LNCAP (cell line): ENCODE measurements at regions not wholly inside any gene's neighbourhood (a gene's known extent, or its start where the extent isn't known, plus 50 kb on each side); places are given as distances from the start of the nearest gene placed in this dataset.

Experiments
- CTCF ChIP-seq: fragments of 450-650 bp; IDR thresholded peaks from 2 replicates; pipeline ENCODE4 v1.5.1; 2017; ENCODE audit warnings: mild to moderate bottlenecking

DNA sequence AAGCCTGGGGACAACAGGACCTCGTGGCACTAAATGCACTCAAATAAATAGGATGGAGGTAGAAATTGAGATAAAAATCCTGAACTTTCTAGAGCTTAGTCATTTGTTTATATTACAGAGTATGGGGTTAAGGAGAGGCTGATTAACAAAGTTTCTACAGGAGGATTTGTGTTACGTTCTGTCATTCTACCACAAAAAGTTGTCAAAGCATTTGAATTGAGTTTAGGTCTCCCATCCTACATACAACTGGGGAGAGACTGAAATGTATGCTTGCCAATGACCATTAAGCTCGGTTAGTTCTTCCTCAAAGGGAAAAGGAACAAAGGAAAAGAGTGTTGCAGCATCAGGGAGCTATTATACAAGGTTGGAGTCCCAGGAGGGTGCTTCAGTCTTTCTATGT lies 597.9 kb downstream of the COL12A1 start:
- TF ChIP-seq CTCF: no peak

DNA sequence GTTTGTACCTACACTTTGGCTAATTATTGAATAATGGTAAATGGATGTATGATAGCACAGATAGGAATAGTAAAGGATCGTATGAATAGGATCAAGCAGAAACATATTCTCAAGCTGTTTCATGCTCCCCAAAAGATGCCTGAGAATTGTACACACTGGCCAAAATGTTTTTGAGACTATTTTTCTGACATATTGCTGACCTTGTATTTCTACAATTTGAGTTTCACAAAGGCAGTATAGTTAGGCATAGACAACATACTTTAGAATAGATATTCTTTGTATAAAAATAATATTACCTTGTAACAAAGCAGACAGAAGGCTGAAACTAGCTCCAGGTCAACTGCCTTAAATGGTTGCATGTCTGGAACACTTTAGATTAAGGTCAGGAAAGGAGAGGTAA lies 598.4 kb downstream of the COL12A1 start:
- no peak for TF ChIP-seq CTCF

DNA sequence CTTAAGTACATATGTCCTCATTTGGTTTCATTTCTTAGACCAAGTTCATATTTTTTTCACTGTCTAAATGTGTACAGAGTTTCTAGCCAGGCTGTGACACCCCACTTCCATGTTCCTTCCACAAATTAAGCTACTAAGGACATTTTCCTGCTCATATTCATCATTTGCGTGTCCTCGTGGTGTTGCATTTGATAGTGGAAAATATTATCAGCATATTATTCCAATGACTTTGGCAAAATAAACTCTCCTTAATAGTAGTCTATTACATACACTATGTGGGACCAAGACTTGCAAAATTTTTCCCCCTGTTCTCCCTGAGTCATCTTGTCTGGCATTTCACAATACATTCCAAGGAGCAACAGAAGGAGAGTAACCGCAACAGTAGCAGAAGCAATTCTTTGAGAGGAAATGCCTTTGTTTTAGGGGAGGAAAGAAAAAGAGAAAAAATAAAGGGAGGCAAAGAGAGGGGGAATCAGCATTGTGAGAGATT lies 599.2 kb downstream of the COL12A1 start:
- TF ChIP-seq CTCF: no peak

- TF ChIP-seq CTCF: no peak
These were observed 599.8 kb downstream of the COL12A1 start for GRCh38 chr6:74605922-74606581.

DNA sequence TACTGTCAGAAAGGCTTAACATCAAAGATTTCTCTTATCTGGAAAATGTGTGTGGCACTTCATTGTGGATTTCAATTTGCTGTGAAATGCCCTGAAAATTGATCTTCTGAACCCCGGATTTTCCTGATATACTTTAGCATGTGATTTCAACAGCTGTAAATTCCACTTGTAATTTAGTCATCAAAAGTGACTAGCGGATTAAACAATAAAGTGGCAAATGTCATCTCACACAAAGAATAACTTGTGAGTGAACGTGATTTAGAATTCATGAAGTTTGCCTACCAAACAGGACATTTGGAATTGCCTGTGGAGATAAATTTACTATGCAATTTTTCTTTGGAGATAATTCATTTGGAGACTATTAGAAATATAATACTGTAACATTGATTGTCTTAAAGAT lies 601.6 kb downstream of the COL12A1 start:
- no peak for TF ChIP-seq CTCF

- TF ChIP-seq CTCF: no peak
These were observed 602.4 kb downstream of the COL12A1 start for GRCh38 chr6:74603322-74604076.

- no peak for TF ChIP-seq CTCF
These were observed 603.6 kb downstream of the COL12A1 start for GRCh38 chr6:74602206-74602605.
